HCT116 (cell line): ENCODE measurements at regions not wholly inside any gene's neighbourhood (a gene's known extent, or its start where the extent isn't known, plus 50 kb on each side); places are given as distances from the start of the nearest gene placed in this dataset.

ENCODE experiments used
- ATAC-seq: fragments of 200-7000 bp; cut with Tn5 transposase; 2 replicates; pipeline ENCODE4 v1.9.1; 2020; ENCODE audit warnings: mild to moderate bottlenecking, moderate library complexity
- BruUV-seq: library from RNA; stranded (reverse); fragments of 400-500 nt; replicated peaks from 2 replicates; lab custom pipeline; 2021; lab: Mats Ljungman, UMichigan
- CTCF ChIA-PET: fragments of 300-600 bp; sonication (Branson Sonifier 250); formaldehyde crosslinking; loops from one replicate; lab custom pipeline; 2021; ENCODE audit warnings: antibody characterized with exemption; lab: Charles Lee
- POLR2A ChIA-PET: fragments of 300-600, 350-600 bp; sonication (Branson Sonifier 250); formaldehyde crosslinking; loops from one replicate; lab custom pipeline; 2021; ENCODE audit warnings: antibody characterized with exemption; lab: Charles Lee
- RAD21 ChIA-PET, 2 experiments: fragments of 300-600 bp; sonication (Branson Sonifier 250); formaldehyde crosslinking; loops; one replicate each; lab custom pipeline; 2023; ENCODE audit warnings: low total read pairs in 2 of 2; ENCODE audit not compliant: uncharacterized antibody in 2 of 2, unreplicated experiment in 2 of 2, low non-redundant PET in 1 of 2; lab: Charles Lee
- DNase-seq: peaks from one replicate; pipeline ENCODE4 v3.0.0-alpha.2; 2010; ENCODE audit warnings: low read depth, low spot score
- H2AFZ ChIP-seq: fragments of 200-600 bp; shearing (Covaris generic), sonication (generic); 2 replicates; pipeline ENCODE4 v1.6.1; 2017; ENCODE audit warnings: low read depth, mixed run types, mixed read lengths, antibody characterized with exemption, low read length; ENCODE audit not compliant: poor library complexity, severe bottlenecking
- H3K27ac ChIP-seq: 2 replicates; pipeline ENCODE4 v1.5.1; 2012; ENCODE audit warnings: low read depth, low read length
- H3K27me3 ChIP-seq: fragments of 200-600 bp; sonication (generic); 2 replicates; pipeline ENCODE4 v1.6.1; 2016; ENCODE audit warnings: mixed run types, low read length, mixed read lengths; ENCODE audit not compliant: insufficient read depth
- H3K36me3 ChIP-seq, 2 experiments: fragments of 200-500 bp in 1 of 2; fragments of 200-600 bp in 1 of 2; sonication (Bioruptor generic) in 1 of 2; sonication (generic) in 1 of 2; 2 replicates each; pipeline versions ENCODE4 v1.5.1 to v1.6.1; 2014 to 2016; ENCODE audit warnings: low read length in 2 of 2, inconsistent platforms in 1 of 2, mixed read lengths in 1 of 2, mixed run types in 1 of 2; ENCODE audit not compliant: insufficient read depth in 2 of 2, control insufficient read depth in 1 of 2
- H3K4me1 ChIP-seq, 2 experiments: fragments of 200-600 bp in 1 of 2; sonication (generic) in 1 of 2; 2 replicates each; pipeline versions ENCODE4 v1.5.1 to v1.6.1; 2012 to 2017; ENCODE audit warnings: low read length in 2 of 2, inconsistent platforms in 1 of 2, mild to moderate bottlenecking in 1 of 2, mixed read lengths in 1 of 2, mixed run types in 1 of 2, moderate library complexity in 1 of 2; ENCODE audit not compliant: insufficient read depth in 2 of 2, control insufficient read depth in 1 of 2
- H3K4me2 ChIP-seq: fragments of 200-600 bp; sonication (generic); 2 replicates; pipeline ENCODE4 v1.6.1; 2017; ENCODE audit warnings: mixed run types, low read length, mixed read lengths
- H3K4me3 ChIP-seq, 2 experiments: fragments of 200-600 bp in 1 of 2; sonication (generic) in 1 of 2; replicated peaks in 1 of 2; 2 replicates each; pipeline ENCODE4 v1.5.1; 2011 to 2016; ENCODE audit warnings: low read length in 2 of 2, control low read depth in 1 of 2, low read depth in 1 of 2, mild to moderate bottlenecking in 1 of 2, mixed read lengths in 1 of 2, mixed run types in 1 of 2
- H3K79me2 ChIP-seq: fragments of 200-600 bp; sonication (generic); 2 replicates; pipeline ENCODE4 v1.6.1; 2017; ENCODE audit warnings: mild to moderate bottlenecking, mixed run types, low read length, moderate library complexity, mixed read lengths; ENCODE audit not compliant: insufficient read depth
- H3K9ac ChIP-seq: fragments of 200-600 bp; sonication (generic); 2 replicates; pipeline ENCODE4 v1.6.1; 2016; ENCODE audit warnings: low read length, mixed read lengths
- H3K9me2 ChIP-seq: fragments of 200-600 bp; sonication (generic), shearing (Covaris generic); 2 replicates; pipeline ENCODE4 v1.6.1; 2017; ENCODE audit warnings: mixed run types, mild to moderate bottlenecking, moderate library complexity; ENCODE audit not compliant: insufficient read depth
- H3K9me3 ChIP-seq, 2 experiments: fragments of 200-500 bp in 1 of 2; fragments of 200-600 bp in 1 of 2; sonication (Bioruptor generic) in 1 of 2; sonication (generic) in 1 of 2; 2 replicates each; pipeline ENCODE4 v1.6.1; 2014 to 2017; ENCODE audit warnings: low read length in 2 of 2, mixed read lengths in 2 of 2, inconsistent platforms in 1 of 2, low read depth in 1 of 2, mild to moderate bottlenecking in 1 of 2, mixed run types in 1 of 2, moderate library complexity in 1 of 2; ENCODE audit not compliant: control insufficient read depth in 1 of 2, insufficient read depth in 1 of 2
- H4K20me1 ChIP-seq: fragments of 200-600 bp; sonication (generic), shearing (Covaris generic); 2 replicates; pipeline ENCODE4 v1.6.1; 2017; ENCODE audit warnings: mixed run types, mild to moderate bottlenecking, moderate library complexity; ENCODE audit not compliant: insufficient read depth
- ATF3 ChIP-seq: IDR thresholded peaks from 2 replicates; pipeline ENCODE4 v1.6.1; 2012
- EGR1 ChIP-seq: IDR thresholded peaks from 2 replicates; pipeline ENCODE4 v1.6.1; 2012; ENCODE audit warnings: low read depth
- ELF1 ChIP-seq: IDR thresholded peaks from 2 replicates; pipeline ENCODE4 v1.6.1; 2012; ENCODE audit warnings: low read depth, borderline replicate concordance
- EZH2phosphoT487 ChIP-seq: fragments of 200-600 bp; IDR thresholded peaks from 2 replicates; pipeline ENCODE4 v1.6.1; 2018; ENCODE audit warnings: antibody characterized with exemption, borderline replicate concordance
- POLR2A ChIP-seq: IDR thresholded peaks from 2 replicates; pipeline ENCODE4 v1.7.0; 2011; ENCODE audit warnings: borderline replicate concordance; ENCODE audit not compliant: insufficient read depth, insufficient read length; ENCODE audit errors: extremely low read depth
- RAD21 ChIP-seq: IDR thresholded peaks from 2 replicates; pipeline ENCODE4 v1.6.1; 2012; ENCODE audit warnings: low read depth, mild to moderate bottlenecking
- REST ChIP-seq: IDR thresholded peaks from 2 replicates; pipeline ENCODE4 v1.6.1; 2012; ENCODE audit warnings: low read depth
- SP1 ChIP-seq: IDR thresholded peaks from 2 replicates; pipeline ENCODE4 v1.6.1; 2012; ENCODE audit warnings: low read depth
- SRF ChIP-seq: IDR thresholded peaks from 2 replicates; pipeline ENCODE4 v1.6.1; 2012; ENCODE audit warnings: low read depth
- TCF7L2 ChIP-seq: IDR thresholded peaks from 2 replicates; pipeline ENCODE4 v1.7.0; 2011; ENCODE audit warnings: borderline replicate concordance, inconsistent platforms; ENCODE audit not compliant: insufficient read depth, insufficient read length; ENCODE audit errors: extremely low read depth
- ZFX ChIP-seq: fragments of 450-650 bp; IDR thresholded peaks from 2 replicates; pipeline ENCODE4 v1.6.1; 2017
- ZNF274 ChIP-seq: fragments of 200-500 bp; sonication (Bioruptor generic); IDR thresholded peaks from 2 replicates; pipeline ENCODE4 v1.6.1; 2014; ENCODE audit warnings: mild to moderate bottlenecking, low read depth, low read length, inconsistent platforms
- intact Hi-C: fragments of 100-400 bp; cut with micrococcal nuclease; formaldehyde crosslinking; loops from 2 replicates; pipeline ENCODE4 v1.10.0; 2022
- TF ChIP-seq, protein P1 (sequence below): IDR thresholded peaks from 2 replicates; pipeline ENCODE4 v1.6.1; 2012

GRCh38 chr15:95254263-95254662 is 1022.9 kb downstream of the MCTP2 start:
- ATAC-seq: no peak
- Histone ChIP-seq H3K36me3 (no peaks in the 10 kb centered on the region), H3K9me2 (no peaks in the 10 kb centered on the region), H3K4me2 (no peak overlapping the region), H3K9me3 (no peaks in the 10 kb centered on the region), H3K4me3 (no peak overlapping the region), H3K9ac (no peak overlapping the region), H2AFZ (no peak overlapping the region), H3K27ac (no peak overlapping the region), H3K4me1 (no peaks in the 10 kb centered on the region), H3K27me3 (no peaks in the 10 kb centered on the region), H3K79me2 (no peaks in the 10 kb centered on the region), H4K20me1 (no peaks in the 10 kb centered on the region)
- intact Hi-C loops: loop anchor here (10.0 kb wide), 2 partner anchors 229 to 1331 kb away; no protein-coding TSS in a partner anchor
- no TSS peak for BruUV-seq
- no peak for DNase-seq
- CTCF ChIA-PET: no interaction called here
- no peak for TF ChIP-seq RAD21
- TF ChIP-seq TCF7L2: no peak
- TF ChIP-seq SRF: no peak
- no peak for TF ChIP-seq ZNF274
- TF ChIP-seq REST: no peak
- no peak for TF ChIP-seq EGR1
- TF ChIP-seq, protein P1, sequence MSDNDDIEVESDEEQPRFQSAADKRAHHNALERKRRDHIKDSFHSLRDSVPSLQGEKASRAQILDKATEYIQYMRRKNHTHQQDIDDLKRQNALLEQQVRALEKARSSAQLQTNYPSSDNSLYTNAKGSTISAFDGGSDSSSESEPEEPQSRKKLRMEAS: no peak
- TF ChIP-seq ELF1: no peak
- TF ChIP-seq POLR2A: no peak
- TF ChIP-seq ATF3: no peak
- no peak for TF ChIP-seq EZH2phosphoT487
- no peak for TF ChIP-seq ZFX
- TF ChIP-seq SP1: no peak
- POLR2A ChIA-PET: no interaction called here
- RAD21 ChIA-PET: no interaction called here
